H1 (cell line): ENCODE measurements at regions not wholly inside any gene's neighbourhood (a gene's known extent, or its start where the extent isn't known, plus 50 kb on each side); places are given as distances from the start of the nearest gene placed in this dataset.

Experiments used
- CHD2 ChIP-seq: IDR thresholded peaks from 2 replicates; pipeline ENCODE4 v1.6.1; 2012; ENCODE audit warnings: low read length, improper control_type of control experiment
- CHD7 ChIP-seq: fragments of 300-600 bp; sonication (generic); IDR thresholded peaks from 2 replicates; pipeline ENCODE4 v1.7.1; 2012; ENCODE audit warnings: low read length, moderate library complexity, mild to moderate bottlenecking, inconsistent platforms; ENCODE audit not compliant: insufficient replicate concordance
- EP300 ChIP-seq, 2 experiments: IDR thresholded peaks; 1 replicate in 1 of 2; 2 replicates in 1 of 2; pipeline ENCODE4 v1.6.1; 2011 to 2012; ENCODE audit warnings: low read depth in 2 of 2, low read length in 2 of 2, mild to moderate bottlenecking in 2 of 2, borderline replicate concordance in 1 of 2, inconsistent platforms in 1 of 2, moderate library complexity in 1 of 2
- GABPA ChIP-seq: IDR thresholded peaks from 2 replicates; pipeline ENCODE4 v1.6.1; 2011; ENCODE audit warnings: mild to moderate bottlenecking, low read length, moderate library complexity, borderline replicate concordance; ENCODE audit not compliant: insufficient read depth
- JUN ChIP-seq: IDR thresholded peaks from 2 replicates; pipeline ENCODE4 v1.6.1; 2011; ENCODE audit warnings: low read depth, mild to moderate bottlenecking, improper control_type of control experiment, low read length
- POLR2A ChIP-seq, 2 experiments: IDR thresholded peaks; 1 replicate in 1 of 2; 2 replicates in 1 of 2; pipeline ENCODE4 v1.6.1; 2011; ENCODE audit warnings: low read depth in 2 of 2, low read length in 2 of 2, mild to moderate bottlenecking in 2 of 2; ENCODE audit errors: control extremely low read depth in 1 of 2
- YY1 ChIP-seq: IDR thresholded peaks from 2 replicates; pipeline ENCODE4 v1.6.1; 2011; ENCODE audit warnings: low read depth, mild to moderate bottlenecking, low read length
- TF ChIP-seq, protein P1 (sequence below): IDR thresholded peaks from 2 replicates; pipeline ENCODE4 v1.6.1; 2012; ENCODE audit warnings: inconsistent platforms

- TF ChIP-seq CHD7 (no peak), GABPA (no peak), EP300 (IDR thresholded peaks at IDR 0.05; ENCODE audit: borderline replicate concordance in 1 of 2, low read depth in 2 of 2, low read length in 2 of 2) (no peak), JUN (no peak), POLR2A (IDR thresholded peaks at IDR 0.05; ENCODE audit: control extremely low read depth in 1 of 2, low read depth in 2 of 2, low read length in 2 of 2) (no peak), YY1 (peak; percentile 74; the same call in 1 of the 2 replicates), CHD2 (no peak)
- TF ChIP-seq, protein P1, sequence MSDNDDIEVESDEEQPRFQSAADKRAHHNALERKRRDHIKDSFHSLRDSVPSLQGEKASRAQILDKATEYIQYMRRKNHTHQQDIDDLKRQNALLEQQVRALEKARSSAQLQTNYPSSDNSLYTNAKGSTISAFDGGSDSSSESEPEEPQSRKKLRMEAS: 0 out of 2 replicates have a peak, but pooled peaks have one; percentile 21
Measured at GRCh38 chr11:107250017-107250416, 207.6 kb downstream of the CWF19L2 start (continued).
